Fibroblast of skin of right quadriceps (primary cell): ENCODE measurements at regions not wholly inside any gene's neighbourhood (a gene's known extent, or its start where the extent isn't known, plus 50 kb on each side); places are given as distances from the start of the nearest gene placed in this dataset.
A peak's percentile ranks its signal among the peaks of the same experiment; 100 is the strongest.
"Not testable (repeated sequence)": the region's sequence is repeated elsewhere in the genome, so short reads cannot be mapped to it uniquely, and the experiment has no call there.

ENCODE experiments used
- DNase-seq: peaks from one replicate; pipeline ENCODE4 v3.0.0-alpha.2; 2013

DNA sequence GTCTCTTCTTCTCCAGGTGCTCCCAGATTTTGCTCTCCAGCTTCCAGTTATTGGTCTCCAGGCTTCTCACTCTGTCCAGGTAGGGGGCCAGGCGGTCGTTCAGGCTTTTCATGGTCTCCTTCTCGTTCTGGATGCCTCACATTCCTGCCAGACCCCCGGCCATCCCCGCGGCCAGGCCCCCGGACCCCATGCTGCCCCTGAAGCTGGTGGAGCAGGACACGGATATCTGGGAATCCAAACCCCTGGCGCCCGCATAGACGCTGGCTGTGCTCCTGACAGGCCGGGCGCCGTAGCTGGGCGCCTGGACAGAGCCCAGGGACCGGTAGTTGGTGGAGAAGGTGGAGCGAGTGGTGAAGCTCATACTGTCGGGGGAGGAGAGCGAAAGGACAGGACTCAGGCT is 534.4 kb upstream of the TLE4 start:
- DNase-seq: no peak

DNA sequence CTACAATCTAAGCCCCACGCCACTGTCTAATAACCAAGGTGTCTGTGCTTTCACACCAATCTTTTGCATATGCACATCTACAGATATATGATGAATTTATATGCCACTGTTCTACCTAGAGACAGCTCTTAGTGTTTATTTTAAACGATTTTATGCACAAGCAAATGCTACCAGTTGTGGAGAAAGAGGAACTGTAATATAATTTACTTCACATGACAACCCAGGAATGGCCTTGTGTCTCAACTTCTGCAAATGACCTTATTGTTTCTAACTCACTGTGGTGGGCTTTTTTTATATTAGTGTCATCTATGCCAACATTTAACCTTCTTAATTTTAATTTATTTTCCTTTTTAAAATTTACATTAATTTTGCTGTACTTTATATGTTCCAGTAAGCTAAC is 531.1 kb upstream of the TLE4 start:
- no peak for DNase-seq

DNA sequence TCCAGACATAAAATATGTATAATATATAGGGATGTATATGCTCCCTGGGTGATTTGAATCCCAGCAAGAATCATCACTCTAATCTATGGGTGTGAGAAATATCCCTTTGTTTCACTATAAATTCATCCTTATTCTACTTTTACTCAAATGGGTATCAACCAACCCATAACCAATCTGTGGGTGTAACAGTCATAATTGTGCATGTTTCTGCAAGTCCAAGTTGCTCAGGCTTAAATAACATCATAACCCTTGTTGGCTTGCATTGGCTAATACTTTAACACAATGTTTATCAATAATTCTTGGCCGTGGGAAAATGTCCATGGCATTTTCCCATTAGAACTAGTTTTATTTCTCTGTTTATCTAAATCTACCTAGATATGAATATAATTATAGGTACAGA is 530.5 kb upstream of the TLE4 start:
- no peak for DNase-seq

DNA sequence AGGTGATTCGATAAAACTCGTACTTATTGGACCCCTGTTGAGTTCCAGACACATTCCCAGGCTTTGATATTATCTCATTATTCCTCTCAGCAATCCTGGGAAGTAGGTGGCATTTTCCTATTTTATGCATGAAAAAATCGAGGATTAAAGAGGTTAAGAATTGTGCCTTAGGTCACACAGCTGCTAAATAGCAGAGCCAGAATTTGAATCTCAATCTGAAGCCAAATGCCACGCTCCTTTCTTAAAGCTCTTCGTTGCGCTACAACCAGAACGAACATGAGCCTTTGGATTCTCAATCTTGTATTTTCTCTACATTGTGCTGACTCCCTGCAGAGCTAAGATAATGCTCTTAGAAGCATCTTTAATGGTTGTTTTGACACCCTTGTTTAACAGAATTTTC is 527.8 kb upstream of the TLE4 start:
- DNase-seq: no peak

DNA sequence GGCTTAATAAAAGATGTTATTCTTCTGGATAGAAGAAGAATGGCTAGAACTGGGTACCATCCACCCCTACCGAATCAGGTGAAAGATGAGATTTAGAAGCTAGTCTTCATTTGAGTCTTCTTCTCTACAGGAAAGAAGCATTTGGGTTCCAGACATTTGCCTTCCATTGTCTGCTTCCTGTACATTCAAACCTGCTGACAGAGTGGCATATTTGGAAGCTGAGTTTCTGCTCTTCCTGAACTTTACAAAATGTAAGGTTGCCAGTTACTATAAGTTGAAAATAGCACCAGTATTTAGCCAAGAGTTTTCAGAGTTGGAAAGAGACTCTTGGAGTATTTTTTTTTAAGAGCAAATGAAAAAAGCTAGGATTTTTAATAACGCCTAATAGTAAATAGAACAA is 525.4 kb upstream of the TLE4 start:
- peak; percentile 12 for DNase-seq

DNA sequence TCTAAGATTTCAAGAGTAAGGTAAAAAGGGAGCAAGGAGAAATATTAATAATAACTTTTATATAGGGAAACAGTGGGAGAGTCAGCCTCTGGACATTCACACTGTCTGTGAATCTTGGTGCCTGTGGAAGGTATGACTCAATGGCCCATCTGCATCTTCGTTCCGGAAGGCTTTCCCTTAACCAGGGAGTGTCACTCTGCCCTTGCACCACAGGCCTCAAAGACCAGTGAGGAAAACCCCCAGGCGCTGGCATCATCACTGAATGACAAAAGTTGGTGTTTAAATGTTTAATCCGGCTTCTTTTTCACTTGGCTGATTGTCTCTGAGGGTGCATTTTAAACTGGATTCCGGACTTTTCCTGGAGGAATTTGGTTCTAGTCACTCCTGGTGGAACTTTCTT is 522.4 kb upstream of the TLE4 start:
- DNase-seq: no peak

DNA sequence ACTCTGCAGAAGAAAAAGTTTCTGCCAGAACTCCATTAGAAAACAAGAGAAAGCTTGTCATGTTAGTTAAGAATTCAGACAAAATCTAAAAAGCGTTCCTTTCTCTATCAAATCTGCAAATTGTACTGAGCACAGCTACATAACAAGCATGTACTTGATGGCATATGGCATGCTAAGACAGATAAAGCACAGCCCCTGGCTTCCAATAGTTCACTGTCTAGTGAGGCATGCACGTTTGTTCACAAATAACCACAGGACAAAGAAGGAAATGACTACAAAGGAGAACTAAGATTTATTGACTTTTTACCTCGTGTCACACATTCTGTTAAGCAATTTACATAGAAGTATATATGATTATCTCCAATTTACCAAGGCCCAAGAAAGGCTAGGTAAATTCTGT is 518.2 kb upstream of the TLE4 start:
- DNase-seq: peak; percentile 15

DNA sequence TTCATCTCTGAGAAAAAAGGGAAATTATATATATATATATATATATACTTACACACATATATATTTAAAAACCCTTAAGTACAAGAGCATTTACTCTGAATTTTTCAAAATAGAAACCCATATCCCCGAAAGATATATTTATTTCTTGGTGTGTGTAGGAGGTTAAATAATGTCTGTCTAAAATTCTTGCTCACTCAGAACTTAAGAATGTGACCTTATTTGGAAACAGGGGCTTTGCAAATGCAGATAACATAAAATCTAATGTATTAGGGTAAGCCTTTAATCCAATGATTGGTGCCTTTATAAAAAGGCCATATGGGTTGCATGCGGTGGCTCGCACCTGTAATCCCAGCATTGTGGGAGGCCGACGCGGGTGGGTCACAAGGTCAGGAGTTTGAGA is 517.3 kb upstream of the TLE4 start:
- DNase-seq: peak; percentile 50

DNA sequence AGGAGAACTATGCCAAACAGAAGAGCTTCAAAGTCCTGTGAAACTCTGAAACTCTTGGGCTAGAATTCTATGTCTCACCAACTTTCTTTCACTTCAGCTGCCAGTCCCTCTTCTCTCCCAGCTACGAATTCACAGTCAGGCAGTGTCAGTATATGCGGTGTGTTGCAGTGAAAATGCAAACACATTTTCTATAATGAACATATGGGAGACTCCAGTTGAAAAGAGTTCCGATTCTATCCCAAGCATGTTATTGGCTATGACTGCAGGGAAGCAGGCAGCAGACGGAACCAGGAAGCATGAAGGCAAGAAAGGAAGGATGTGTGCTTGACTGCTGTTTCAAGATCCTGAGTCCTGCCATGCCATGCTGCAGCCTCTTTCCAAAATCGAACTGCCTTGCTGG is 515.7 kb upstream of the TLE4 start:
- no peak for DNase-seq

DNA sequence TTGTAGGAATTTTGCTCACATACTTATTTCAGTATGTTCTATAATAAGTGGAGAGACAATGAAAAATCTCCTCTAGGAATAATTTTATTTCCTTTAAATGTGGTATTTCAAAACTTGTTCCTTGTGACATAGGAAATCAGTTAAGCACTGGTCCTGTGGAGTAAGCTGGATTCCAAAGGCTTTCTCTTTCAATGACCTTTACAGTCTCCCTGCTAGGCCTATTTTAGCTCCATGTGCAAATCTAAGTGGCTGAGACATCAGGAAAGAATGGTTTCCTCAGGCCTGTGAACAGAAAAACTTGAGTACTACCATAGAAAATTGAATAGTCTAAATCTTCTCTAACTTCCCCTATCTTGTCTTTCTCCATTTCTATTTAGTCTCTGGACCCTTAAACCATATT is 514.2 kb upstream of the TLE4 start:
- DNase-seq: no peak

DNA sequence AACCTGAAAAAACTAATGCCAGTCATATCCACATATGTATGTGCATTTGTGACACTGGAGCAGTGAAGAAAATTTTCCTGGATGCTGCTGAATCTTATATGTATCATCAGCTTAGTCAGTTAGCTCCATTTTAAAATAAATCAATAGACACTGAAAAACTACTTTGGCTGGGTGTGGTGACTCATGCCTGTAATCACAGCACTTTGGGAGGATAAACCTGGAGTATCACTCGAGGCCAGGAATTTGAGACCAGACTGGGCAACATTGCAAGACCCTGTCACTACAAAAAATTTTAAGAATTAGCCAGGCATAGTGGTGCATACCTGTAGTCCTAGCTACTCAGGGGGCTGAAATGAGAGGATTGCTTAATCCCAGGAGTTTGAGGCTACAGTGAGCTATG is 511.0 kb upstream of the TLE4 start:
- peak; percentile 32 for DNase-seq

DNA sequence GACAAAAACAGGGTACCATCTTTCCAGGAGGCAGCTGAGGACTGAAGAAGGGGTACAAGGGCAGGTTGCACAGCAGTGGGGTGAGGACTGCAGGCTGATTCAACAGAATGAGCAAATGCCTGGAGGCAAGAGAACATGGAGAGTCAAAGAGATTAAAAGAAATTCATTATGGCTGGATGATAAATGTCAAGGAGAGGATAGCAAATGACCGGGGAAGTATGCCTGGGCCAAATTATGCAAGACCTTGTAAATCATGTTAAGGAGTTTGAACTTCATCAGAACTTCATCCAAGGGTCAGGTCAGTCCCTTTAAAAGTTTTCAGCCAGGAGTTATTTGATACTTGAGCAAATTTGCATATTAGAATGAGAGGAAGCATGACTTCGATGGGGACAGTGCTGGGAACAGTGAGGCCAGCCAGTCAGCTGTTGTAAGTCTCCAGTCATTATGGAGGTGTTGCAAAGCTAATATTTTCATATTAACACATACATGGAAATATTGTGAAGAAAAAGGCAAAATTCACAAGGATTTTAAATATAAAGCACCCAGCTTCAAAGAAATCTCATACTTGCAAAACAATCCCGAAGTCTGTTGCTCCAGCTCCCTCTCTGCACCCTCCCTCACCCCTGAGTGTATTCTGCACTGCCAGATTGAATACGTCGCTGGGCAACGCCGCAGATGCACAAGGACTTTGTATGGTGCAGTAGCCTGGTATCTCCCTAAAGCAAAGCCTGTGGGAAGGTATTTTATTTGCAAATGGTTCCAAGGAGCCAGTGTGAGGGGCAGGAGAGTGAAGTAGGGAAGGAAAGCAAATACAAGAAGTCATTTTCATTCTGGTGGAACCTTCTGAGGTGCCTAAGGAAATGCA is 509.8 kb upstream of the TLE4 start:
- no peak for DNase-seq

DNA sequence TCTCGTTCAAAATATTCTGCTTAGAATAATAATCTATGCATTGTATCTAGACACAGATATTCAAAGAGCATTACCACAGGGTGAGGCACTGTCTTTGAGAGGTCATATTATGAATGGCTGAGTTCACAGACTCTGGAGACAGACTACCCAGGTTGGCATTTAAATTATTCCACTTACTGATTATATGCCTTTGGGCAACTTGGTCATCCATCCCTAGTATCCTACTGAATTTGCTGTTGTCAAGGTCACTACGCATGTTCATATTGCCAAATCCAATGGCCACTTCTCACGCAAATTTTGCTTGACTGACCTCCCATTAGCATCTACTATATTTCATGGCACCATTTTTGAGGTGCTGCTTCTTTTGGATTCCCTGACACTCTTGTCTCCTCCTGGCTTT is 498.6 kb upstream of the TLE4 start:
- no peak for DNase-seq

DNA sequence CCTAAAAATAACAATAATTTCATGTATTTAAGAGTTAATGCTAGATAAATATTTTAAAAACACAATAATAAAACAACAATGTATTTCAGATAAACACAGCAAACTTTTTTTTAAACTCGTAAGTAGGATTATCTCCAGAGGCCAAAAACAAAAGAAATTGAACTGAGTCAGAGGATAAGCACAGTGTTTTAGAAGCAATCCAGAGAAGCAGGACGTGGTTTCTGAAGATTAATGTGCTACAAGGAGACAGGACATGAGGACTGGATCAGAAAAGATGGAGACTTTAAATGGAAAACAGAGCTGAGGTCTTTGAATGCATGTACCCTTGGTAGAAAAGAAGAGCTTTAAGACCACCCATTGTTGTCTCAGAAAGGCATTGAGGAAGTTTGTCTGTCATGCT is 491.2 kb upstream of the TLE4 start:
- DNase-seq: peak; percentile 23

DNA sequence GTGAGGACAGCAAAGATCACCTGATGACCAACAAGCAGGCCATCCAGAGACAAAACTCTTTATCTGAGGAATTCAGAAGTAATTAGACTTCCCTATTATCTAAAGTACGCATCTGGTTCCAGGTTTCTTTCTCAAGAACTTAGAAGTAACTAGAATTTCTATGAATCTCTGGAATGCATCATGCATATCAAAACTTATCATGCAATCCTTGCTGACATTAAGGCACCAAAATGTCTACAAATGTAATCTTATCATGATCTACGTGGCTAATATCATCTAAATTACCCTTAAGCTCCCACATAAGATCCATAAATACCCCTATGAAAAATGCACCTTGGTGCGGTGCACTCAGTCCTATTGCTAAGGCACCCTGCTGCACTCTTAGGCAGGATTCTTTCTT is 488.1 kb upstream of the TLE4 start:
- no peak for DNase-seq

DNA sequence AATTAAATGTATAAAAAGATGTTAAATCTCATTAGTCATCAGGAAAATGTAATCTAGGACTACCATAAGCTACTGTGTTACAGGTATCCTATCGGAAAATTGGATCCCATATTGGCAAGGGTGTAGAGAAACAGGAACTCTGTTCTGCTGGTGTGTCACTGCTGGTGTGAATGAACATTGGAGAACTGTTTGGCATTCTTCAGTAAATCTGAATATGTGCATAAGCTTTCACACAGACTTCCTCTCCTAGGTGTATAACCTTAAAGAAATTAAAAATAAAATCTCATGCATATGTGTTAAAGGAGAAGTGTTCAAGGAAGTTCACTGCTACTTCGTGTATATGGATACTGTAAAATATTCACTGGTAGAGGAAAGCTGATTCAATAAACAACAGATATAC is 484.6 kb upstream of the TLE4 start:
- DNase-seq: no peak

DNA sequence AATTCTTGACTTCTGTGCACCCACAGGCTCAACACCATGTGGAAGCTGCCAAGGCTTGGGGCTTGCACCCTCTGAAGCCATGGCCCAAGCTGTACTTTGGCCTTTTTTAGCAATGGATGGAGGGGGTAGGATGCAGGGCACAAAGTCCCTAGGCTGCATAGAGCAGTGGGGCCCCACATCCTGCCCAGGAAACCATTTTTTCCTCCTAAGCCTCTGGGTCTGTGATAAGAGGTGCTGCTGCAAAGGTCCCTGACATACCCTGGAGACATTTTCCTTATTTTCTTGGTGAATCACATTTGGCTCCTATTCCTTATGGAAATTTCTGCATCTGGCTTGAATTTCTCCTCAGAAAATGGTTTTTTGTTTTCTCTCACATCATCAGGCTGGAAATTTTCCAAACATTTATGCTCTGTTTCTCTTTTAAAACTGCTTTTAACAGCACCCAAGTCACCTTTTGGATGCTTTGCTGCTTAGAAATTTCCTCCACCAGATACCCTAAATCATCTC is 482.7 kb upstream of the TLE4 start:
- DNase-seq: no peak

DNA sequence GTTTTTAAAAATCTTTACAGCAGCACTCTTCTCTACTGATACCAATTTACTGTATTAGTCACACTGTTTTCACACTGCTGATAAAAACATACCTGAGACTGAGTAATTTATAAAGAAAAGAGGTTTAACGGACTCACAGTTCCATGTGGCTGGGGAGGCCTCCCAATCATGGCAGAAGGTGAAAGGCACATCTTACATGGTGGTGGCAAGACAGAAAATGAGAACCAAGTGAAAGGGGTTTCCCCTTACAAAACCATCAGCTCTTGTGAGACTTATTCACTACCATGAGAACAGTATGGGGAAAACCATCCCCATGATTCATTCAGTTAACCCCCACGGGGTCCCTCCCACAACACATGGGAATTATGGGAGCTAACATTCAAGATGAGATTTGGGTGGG is 481.9 kb upstream of the TLE4 start:
- not testable (repeated sequence) for DNase-seq

DNA sequence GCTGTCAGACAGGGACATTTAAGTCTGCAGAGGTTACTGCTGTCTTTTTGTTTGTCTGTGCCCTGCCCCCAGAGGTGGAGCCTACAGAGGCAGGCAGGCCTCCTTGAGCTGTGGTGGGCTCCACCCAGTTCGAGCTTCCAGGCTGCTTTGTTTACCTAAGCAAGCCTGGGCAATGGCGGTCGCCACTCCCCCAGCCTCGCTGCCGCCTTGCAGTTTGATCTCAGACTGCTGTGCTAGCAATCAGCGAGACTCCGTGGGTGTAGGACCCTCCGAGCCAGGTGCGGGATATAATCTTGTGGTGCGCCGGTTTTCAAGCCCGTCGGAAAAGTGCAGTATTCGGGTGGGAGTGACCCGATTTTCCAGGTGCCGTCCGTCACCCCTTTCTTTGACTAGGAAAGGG is 468.5 kb upstream of the TLE4 start:
- not testable (repeated sequence) for DNase-seq

DNA sequence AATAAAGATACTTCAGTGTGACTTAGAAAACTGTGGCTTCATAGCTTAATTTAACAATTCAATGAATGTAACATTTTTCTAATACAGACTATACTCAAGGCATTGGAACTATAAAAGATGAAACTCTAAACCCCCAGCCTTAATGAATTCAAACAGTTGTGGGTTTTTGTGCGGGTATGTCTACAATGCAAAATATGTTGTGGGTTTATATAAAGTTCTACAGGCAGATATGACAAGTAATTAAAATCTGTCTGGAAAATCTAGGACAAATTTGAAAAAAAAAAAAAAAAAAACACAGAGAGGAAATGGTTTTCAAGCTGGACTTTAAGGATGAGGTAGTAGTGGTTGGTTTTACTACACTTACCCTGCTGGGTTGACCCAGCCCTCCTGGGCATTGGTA is 467.5 kb upstream of the TLE4 start:
- peak; percentile 63 for DNase-seq

DNA sequence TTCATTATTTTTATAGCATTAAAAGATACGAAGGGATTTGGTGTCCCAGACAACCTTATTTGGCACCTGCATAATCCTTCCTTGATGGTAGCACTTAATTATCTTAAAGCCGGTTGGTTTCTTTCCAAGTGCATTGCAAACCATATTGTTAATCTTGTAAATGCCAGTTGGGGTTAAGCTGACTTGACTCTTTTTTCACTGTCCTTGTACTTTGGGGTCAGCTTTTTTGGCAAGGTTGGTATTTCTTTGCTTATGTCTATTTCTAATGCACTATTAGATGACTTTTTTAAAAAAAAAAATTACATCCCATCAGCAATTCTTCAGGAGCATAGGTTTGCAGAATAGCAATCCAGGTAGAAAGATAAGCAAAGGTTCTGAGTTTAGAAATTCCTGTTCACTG is 466.8 kb upstream of the TLE4 start:
- no peak for DNase-seq

DNA sequence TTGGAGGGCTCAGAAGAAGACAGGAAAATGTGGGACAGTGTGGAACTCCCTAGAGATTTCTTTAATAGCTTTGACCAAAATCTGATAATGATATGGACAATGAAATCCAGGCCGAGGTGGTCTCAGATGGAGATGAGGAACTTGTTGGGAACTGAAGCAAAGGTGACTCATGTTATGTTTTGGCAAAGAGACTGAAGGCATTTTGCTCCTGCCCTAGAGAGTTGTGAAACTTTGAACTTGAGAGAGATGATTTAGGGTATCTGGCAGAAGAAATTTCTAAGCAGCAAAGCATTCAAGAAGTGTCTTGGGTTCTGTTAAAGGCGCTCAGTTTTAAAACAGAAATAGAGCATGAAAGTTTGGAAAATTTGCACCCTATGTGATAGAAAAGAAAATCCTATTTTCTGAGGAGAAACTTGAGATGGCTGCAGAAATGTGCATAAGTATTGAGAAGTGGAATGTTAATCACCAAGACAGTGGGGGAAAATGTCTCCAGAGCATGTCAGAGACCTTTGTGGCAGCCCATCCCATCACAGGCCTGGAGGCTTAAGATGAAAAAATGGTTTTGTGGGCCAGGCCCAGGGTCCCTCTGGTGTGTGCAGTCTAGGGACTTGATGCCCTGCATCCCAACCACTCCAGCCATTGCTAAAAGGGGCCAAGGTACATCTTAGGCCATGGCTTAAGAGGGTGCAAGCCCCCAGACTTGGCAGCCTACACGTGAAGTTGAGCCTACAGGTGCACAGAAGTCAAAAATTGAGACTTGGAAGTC is 463.7 kb upstream of the TLE4 start:
- DNase-seq: peak; percentile 33

DNA sequence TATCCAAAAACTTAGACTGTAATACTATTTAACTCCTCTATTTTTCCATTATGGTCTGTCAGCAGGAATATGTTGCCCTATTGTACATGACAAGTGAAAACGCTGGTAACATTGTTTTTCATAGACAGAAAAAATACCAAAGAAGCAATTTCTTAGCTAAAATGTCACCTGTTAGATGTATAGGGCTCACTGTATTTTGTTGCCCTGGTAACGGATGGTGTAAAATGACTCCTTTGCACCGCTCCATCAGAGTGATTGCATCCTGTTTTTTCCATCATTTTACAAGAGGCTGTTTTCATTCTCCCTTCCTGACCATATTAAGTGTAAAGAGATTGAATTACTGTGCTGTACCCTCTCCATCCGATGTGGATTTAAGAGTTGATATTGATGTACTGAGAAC is 460.1 kb upstream of the TLE4 start:
- no peak for DNase-seq

DNA sequence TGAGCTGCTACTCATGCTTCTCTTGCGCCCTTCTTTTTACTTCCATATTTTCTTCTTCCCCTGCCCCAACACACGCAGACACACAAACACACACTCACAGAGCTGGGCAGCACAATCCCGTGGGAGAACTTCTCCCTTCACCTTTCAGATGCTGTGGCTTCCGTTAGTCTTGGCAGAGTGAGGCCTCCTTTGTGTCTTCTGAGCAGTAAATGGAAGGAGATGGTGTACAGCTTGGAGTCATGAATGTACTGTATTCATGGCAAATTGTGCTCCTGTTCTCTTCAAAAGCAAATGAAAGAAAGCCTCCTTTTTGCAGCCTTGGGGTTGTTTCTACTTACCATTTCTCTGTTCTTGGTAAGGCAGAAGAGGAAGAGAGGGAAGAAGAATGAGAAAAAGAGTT is 456.6 kb upstream of the TLE4 start:
- no peak for DNase-seq
